ENCODE measurements at regions not wholly inside any gene's neighbourhood (a gene's known extent, or its start where the extent isn't known, plus 50 kb on each side); places are given as distances from the start of the nearest gene placed in this dataset.
A peak's percentile ranks its signal among the peaks of the same experiment; 100 is the strongest.

DNA sequence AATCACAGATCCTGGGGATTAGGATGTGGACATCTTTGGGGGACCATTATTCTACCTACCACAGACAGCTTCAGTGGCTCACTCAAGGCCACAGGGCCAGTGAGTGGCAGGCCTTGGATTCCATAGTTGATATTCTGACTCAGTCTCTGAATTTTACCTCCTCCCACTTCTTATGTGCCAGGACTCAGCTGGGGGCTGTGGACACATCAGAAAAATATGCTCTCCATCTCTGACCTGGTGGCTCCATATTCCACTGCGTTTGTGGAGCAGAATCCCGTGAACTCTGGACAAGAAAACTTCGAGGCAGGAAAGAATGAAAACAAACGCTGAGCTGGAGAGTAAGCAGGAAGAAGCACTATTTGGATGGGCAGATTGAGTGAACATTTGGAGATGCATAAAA lies 301.8 kb upstream of the MAF start:
- TF ChIP-seq CTCF (conservative IDR thresholded peaks at IDR 0.05; ENCODE audit: low read depth, low read length) = no peak
- no peak overlapping the region for H3K4me3 ChIP-seq (ENCODE audit: low read depth, low read length)
- DNase-seq (ENCODE audit: low read depth) = peak; percentile 62

- no peak for DNase-seq (ENCODE audit: low read depth)
- TF ChIP-seq CTCF (conservative IDR thresholded peaks at IDR 0.05; ENCODE audit: low read depth, low read length) = no peak
- no peak overlapping the region for H3K4me3 ChIP-seq (ENCODE audit: low read depth, low read length)
These were observed 301.0 kb upstream of the MAF start for GRCh38 chr16:79901522-79901921.

GRCh38 chr16:79899716-79900115 lies 299.2 kb upstream of the MAF start:
- DNase-seq (ENCODE audit: low read depth) = no peak
- no peak overlapping the region for H3K4me3 ChIP-seq (ENCODE audit: low read depth, low read length)
- TF ChIP-seq CTCF (conservative IDR thresholded peaks at IDR 0.05; ENCODE audit: low read depth, low read length) = no peak

GRCh38 chr16:79899316-79899715 lies 298.8 kb upstream of the MAF start:
- H3K4me3 ChIP-seq (ENCODE audit: low read depth, low read length) = no peak overlapping the region
- no peak for TF ChIP-seq CTCF (conservative IDR thresholded peaks at IDR 0.05; ENCODE audit: low read depth, low read length)
- DNase-seq (ENCODE audit: low read depth) = no peak

DNA sequence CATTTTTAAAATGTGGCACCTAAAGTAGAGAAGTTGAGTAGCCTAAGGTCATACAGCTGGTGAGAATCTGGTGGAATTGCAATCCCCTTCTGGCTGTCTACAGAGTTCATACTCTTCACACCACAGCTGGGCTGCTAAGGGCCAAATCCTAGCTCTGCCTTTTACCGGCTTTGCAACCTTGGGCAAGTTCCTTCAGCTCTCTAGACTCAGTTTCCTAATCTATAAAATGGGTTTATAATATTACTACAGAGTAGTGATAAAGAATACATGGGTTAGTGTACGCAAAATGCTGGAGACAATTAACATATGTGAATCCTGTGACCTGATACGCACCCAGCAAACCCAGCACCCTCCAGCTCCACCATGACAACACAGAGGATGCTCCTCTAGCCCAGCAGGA lies 298.2 kb upstream of the MAF start:
- DNase-seq (ENCODE audit: low read depth) = no peak
- H3K4me3 ChIP-seq (ENCODE audit: low read depth, low read length) = no peak overlapping the region
- no peak for TF ChIP-seq CTCF (conservative IDR thresholded peaks at IDR 0.05; ENCODE audit: low read depth, low read length)

DNA sequence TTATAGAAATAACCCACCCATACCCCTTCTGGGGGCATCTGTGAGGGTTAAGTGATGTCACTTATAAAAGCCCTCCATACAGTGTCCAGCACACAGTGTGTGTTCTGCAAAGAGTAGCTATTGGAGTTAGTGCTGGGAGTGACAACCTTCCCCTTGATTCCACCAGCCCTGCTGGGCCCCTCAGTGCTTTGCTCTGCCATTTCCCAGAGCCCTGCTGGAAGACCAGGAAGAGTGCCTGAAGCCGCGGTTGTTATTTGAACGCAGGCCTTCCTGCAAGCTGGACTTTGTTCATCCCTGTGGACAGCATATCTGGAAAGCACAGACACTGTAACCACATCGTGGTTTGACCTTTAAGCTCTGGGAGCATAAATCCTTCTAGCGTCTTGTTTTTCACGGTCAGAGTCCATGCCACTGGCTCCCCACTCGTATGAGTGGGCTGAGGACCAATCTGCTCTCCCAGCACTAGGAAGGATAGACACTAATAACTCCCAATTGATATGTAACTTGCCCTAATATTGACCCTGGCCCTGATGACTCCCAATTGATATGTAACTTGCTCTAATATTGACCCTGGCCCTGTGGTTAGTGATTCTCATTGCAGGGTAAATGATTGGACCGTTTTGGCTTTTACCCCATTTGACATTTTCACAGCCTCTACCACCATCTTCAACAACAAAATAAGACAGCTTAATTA lies 297.1 kb upstream of the MAF start:
- DNase-seq (ENCODE audit: low read depth) = peak; percentile 53
- no peak overlapping the region for H3K4me3 ChIP-seq (ENCODE audit: low read depth, low read length)
- TF ChIP-seq CTCF (conservative IDR thresholded peaks at IDR 0.05; ENCODE audit: low read depth, low read length) = no peak

GRCh38 chr16:79897104-79897452 lies 296.5 kb upstream of the MAF start:
- TF ChIP-seq CTCF (conservative IDR thresholded peaks at IDR 0.05; ENCODE audit: low read depth, low read length) = no peak
- DNase-seq (ENCODE audit: low read depth) = peak; percentile 4
- H3K4me3 ChIP-seq (ENCODE audit: low read depth, low read length) = no peak overlapping the region
